Colonic mucosa (tissue), 4 donors: ENCODE measurements at regions not wholly inside any gene's neighbourhood (a gene's known extent, or its start where the extent isn't known, plus 50 kb on each side); places are given as distances from the start of the nearest gene placed in this dataset.

ENCODE experiments used
- DNase-seq: peaks from one replicate; pipeline ENCODE4 v3.0.0-alpha.2; 2020
- H3K27ac ChIP-seq: fragments of 200-600 bp; one replicate; pipeline ENCODE4 v1.8.0; 2021
- H3K27me3 ChIP-seq: fragments of 200-600 bp; one replicate; pipeline ENCODE4 v1.8.0; 2021
- H3K36me3 ChIP-seq: fragments of 200-600 bp; one replicate; pipeline ENCODE4 v1.8.0; 2021
- H3K4me1 ChIP-seq: fragments of 200-600 bp; one replicate; pipeline ENCODE4 v1.8.0; 2021; ENCODE audit warnings: mild to moderate bottlenecking
- H3K4me3 ChIP-seq: fragments of 200-600 bp; one replicate; pipeline ENCODE4 v1.8.0; 2021
- H3K9ac ChIP-seq, 2 donors: one replicate each; pipeline ENCODE4 v1.7.0; 2013; ENCODE audit warnings: control low read depth in 2 of 2, low read depth in 2 of 2, low read length in 2 of 2
- H3K9me3 ChIP-seq: fragments of 200-600 bp; one replicate; pipeline ENCODE4 v1.8.0; 2021
- CTCF ChIP-seq: fragments of 200-600 bp; IDR thresholded peaks from one replicate; pipeline ENCODE4 v1.8.0; 2022; ENCODE audit warnings: antibody characterized with exemption, mild to moderate bottlenecking
- intact Hi-C: fragments of 100-400 bp; cut with DNase I; formaldehyde crosslinking; loops from one replicate; pipeline ENCODE4 v1.14.1; 2022
- donor health status: healthy.
- donor health status: DM: no; HTN: no; CAD: no.
- donor health status: DM: no; HTN: no; CAD: no.

DNA sequence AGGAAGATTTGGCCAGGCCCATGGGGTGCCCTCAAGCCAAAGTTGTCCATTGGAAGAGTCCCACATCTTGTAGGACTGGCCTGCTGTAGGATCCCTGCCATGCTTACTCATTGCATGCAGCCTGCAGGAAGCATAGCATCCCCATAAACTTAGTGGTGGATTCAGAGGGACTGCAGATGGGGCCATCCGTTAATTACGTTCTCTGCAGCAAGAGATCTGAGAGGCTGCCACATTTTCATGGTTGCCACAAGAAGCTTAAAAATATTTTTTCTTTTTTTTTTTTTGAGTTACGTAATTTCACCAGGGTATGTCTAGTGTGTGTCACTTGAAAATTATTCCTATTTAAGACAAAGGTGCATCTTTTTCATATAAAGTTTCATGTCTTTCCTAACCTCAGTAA, 329.7 kb upstream of the USP24 start:
- intact Hi-C loops, result no loop called here
- Histone ChIP-seq H3K4me3 (no peak overlapping the region), H3K36me3 (no peaks in the 10 kb centered on the region), H3K9ac (no peak overlapping the region), H3K27ac (no peak overlapping the region), H3K4me1 (no peaks in the 10 kb centered on the region), H3K27me3 (no peaks in the 10 kb centered on the region), H3K9me3 (no peaks in the 10 kb centered on the region)
- no peak for DNase-seq
- TF ChIP-seq CTCF, result no peak

DNA sequence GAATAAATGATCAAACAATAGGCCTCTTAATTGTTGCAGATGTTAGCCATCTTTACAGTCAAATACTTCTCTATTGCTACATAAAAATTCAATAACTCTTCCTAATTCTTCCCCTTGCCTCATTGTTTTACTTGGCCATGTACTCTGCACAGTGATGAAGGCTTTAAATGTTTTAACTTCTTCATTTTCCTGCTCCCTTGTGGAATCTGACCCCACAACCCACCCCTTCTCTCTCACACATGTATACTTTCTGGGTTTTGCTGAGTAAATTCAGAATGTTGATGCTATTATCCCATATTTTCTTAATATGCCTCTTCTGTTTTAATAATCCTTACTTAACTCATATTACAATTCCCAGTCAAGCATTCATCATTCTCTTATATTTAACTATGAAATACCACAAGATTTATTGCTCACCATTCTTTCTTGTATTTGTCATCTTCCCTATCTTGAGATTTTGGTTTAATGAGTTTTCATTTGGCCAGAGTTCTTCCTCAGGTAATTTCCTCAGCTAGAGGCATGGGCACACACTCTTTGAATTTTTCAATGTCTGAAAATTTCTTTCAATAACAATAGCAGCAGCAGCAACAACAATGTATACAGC, 327.8 kb upstream of the USP24 start:
- no peaks in the 10 kb centered on the region for H3K9me3 ChIP-seq
- intact Hi-C loops, result no loop called here
- no peaks in the 10 kb centered on the region for H3K4me1 ChIP-seq
- H3K36me3 ChIP-seq, result no peaks in the 10 kb centered on the region
- no peak overlapping the region for H3K9ac ChIP-seq
- no peak for DNase-seq
- H3K27ac ChIP-seq, result no peak overlapping the region
- H3K4me3 ChIP-seq, result no peak overlapping the region
- no peaks in the 10 kb centered on the region for H3K27me3 ChIP-seq
- no peak for TF ChIP-seq CTCF

DNA sequence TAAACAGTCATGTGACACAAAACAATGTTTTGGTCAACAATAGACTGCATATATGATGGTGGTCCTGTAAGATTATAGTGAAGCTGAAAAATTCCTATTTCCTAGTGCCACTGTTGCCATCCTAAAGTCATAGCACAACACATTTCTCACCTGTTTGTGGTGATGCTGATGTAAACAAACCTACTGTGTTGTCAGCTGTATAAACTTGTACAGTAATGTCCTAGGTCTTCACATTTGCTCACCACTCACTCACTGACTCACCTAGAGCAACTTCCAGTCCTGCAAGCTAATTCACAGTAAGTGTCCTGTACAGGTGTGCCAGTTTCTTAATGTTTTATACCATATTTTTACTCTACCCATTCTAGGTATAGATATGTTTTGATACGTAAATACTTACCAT, 326.1 kb upstream of the USP24 start:
- Histone ChIP-seq H3K27ac (no peak overlapping the region), H3K27me3 (no peaks in the 10 kb centered on the region), H3K4me3 (no peak overlapping the region), H3K36me3 (no peaks in the 10 kb centered on the region), H3K9ac (no peak overlapping the region), H3K4me1 (no peaks in the 10 kb centered on the region), H3K9me3 (no peaks in the 10 kb centered on the region)
- no peak for DNase-seq
- no peak for TF ChIP-seq CTCF
- intact Hi-C loops, result no loop called here

DNA sequence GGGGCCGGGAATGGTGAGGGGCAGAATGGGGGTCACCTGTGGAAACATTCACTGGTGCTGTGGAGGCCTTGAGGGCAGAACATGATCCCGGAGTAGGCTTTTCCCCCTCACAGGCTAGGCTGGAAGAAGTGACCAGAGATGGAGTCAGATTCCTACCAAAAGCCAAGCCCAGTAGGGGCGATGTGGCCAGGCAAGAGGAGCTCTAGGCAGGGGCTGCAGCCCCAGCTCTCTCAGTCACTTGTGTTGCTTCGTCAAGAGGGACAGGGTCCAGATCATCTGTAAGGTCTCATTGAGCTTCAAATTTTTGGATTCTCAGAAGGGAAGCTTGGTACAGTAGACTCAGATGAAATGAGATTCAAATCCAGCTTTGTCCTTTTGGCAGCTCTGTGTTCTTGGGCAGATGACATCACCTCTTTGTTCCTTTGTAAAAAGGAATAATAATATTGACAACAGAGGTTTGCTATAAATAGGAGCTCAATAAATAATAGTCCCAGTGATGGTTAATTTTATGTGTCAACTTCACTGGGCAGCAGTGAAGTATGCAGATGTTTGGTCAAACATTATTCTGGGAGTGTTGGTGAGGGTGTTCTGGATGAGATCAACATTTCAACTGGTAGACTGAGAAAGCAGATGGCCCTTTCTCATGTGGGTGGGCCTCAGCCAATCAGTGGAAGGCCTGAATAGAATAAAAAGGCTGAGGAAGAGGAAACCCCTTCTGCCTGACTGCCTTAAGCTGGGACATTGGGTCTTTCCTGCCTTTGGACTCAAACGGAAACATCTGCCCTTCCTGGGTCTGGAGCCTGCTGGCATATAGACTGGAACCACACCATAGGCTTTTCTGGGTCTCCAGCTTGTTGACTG, 324.7 kb upstream of the USP24 start:
- no peaks in the 10 kb centered on the region for H3K27me3 ChIP-seq
- no peak for TF ChIP-seq CTCF
- H3K4me3 ChIP-seq, result no peak overlapping the region
- H3K36me3 ChIP-seq, result no peaks in the 10 kb centered on the region
- H3K9me3 ChIP-seq, result no peaks in the 10 kb centered on the region
- no peak overlapping the region for H3K27ac ChIP-seq
- DNase-seq, result no peak
- no peak overlapping the region for H3K9ac ChIP-seq
- intact Hi-C loops, result no loop called here
- H3K4me1 ChIP-seq, result no peaks in the 10 kb centered on the region

- intact Hi-C loops, result no loop called here
- no peaks in the 10 kb centered on the region for H3K27me3 ChIP-seq
Measured at GRCh38 chr1:55538428-55538827, 323.3 kb upstream of the USP24 start.

More at GRCh38 chr1:55538428-55538827, 323.3 kb upstream of the USP24 start:
- H3K9ac ChIP-seq, result no peak overlapping the region
- H3K36me3 ChIP-seq, result no peaks in the 10 kb centered on the region
- no peaks in the 10 kb centered on the region for H3K4me1 ChIP-seq
- H3K27ac ChIP-seq, result no peak overlapping the region
- no peaks in the 10 kb centered on the region for H3K9me3 ChIP-seq
- TF ChIP-seq CTCF, result no peak
- no peak for DNase-seq
- H3K4me3 ChIP-seq, result no peak overlapping the region
